ENCODE measurements at regions not wholly inside any gene's neighbourhood (a gene's known extent, or its start where the extent isn't known, plus 50 kb on each side); places are given as distances from the start of the nearest gene placed in this dataset.

GRCh38 chr20:40939667-40940066, 89.0 kb upstream of the TOP1 start:
- TF ChIP-seq CTCF (IDR thresholded peaks at IDR 0.05 in 2 of 3, conservative IDR thresholded peaks at IDR 0.05 in 1 of 3; ENCODE audit: borderline replicate concordance in 1 of 3, insufficient read depth in 1 of 3, low read depth in 2 of 3, low read length in 2 of 3) (no peak), POLR2A (IDR thresholded peaks at IDR 0.05; ENCODE audit: borderline replicate concordance, extremely low read depth, insufficient read depth, insufficient read length) (no peak), EZH2 (IDR thresholded peaks at IDR 0.05) (no peak), SP1 (IDR thresholded peaks at IDR 0.05; ENCODE audit: low read depth) (no peak), RAD21 (IDR thresholded peaks at IDR 0.05; ENCODE audit: low read depth) (no peak), TCF7L2 (IDR thresholded peaks at IDR 0.05; ENCODE audit: borderline replicate concordance, extremely low read depth, insufficient read depth, insufficient read length) (no peak), ZBTB33 (IDR thresholded peaks at IDR 0.05; ENCODE audit: extremely low read depth, insufficient replicate concordance, low read length) (no peak), SIN3A (IDR thresholded peaks at IDR 0.05; ENCODE audit: low read depth) (no peak), EZH2phosphoT487 (IDR thresholded peaks at IDR 0.05; ENCODE audit: borderline replicate concordance) (no peak), CEBPB (IDR thresholded peaks at IDR 0.05; ENCODE audit: low read depth) (no peak)
